Mesothelial cell of epicardium (in vitro differentiated cells): ENCODE measurements at regions not wholly inside any gene's neighbourhood (a gene's known extent, or its start where the extent isn't known, plus 50 kb on each side); places are given as distances from the start of the nearest gene placed in this dataset.

Source experiments
- DNase-seq, 2 experiments: peaks; one replicate each; pipeline ENCODE4 v3.0.0; 2021; ENCODE audit warnings: low spot score in 2 of 2; ENCODE audit not compliant: unreplicated experiment in 2 of 2
- H3K27ac Mint-ChIP-seq: 2 replicates; pipeline ENCODE4 v1.8.0; 2021; ENCODE audit warnings: mixed read lengths
- H3K27me3 Mint-ChIP-seq: 2 replicates; pipeline ENCODE4 v1.8.0; 2021; ENCODE audit warnings: low read depth, mixed read lengths
- H3K36me3 Mint-ChIP-seq: 2 replicates; pipeline ENCODE4 v1.8.0; 2021; ENCODE audit warnings: mixed read lengths
- H3K4me1 Mint-ChIP-seq: 2 replicates; pipeline ENCODE4 v1.8.0; 2021; ENCODE audit warnings: mixed read lengths
- H3K4me3 Mint-ChIP-seq: 2 replicates; pipeline ENCODE4 v1.8.0; 2021; ENCODE audit warnings: mild to moderate bottlenecking, moderate library complexity, mixed read lengths
- H3K9me3 Mint-ChIP-seq: 2 replicates; pipeline ENCODE4 v1.8.0; 2021; ENCODE audit warnings: mixed read lengths
- CTCF ChIP-seq: fragments of 200-600 bp; sonication (generic); IDR thresholded peaks from one replicate; pipeline ENCODE4 v1.5.0; 2021; ENCODE audit warnings: antibody characterized with exemption; ENCODE audit not compliant: unreplicated experiment

GRCh38 chr9:119005162-119005561, 364.1 kb downstream of the BRINP1 start:
- DNase-seq: no peak
- Mint-ChIP-seq H3K9me3 (no peaks in the 10 kb centered on the region), H3K27me3 (no peaks in the 10 kb centered on the region), H3K27ac (no peak overlapping the region), H3K36me3 (no peaks in the 10 kb centered on the region), H3K4me3 (no peak overlapping the region), H3K4me1 (peaks cover 14% of the 10 kb centered on the region)
- TF ChIP-seq CTCF: no peak

GRCh38 chr9:119009249-119009648, 360.0 kb downstream of the BRINP1 start:
- no peak for DNase-seq
- H3K27ac Mint-ChIP-seq: no peak overlapping the region
- no peak for TF ChIP-seq CTCF
- H3K4me3 Mint-ChIP-seq: no peak overlapping the region
- H3K27me3 Mint-ChIP-seq: no peaks in the 10 kb centered on the region
- H3K9me3 Mint-ChIP-seq: no peaks in the 10 kb centered on the region
- H3K36me3 Mint-ChIP-seq: no peaks in the 10 kb centered on the region
- peaks cover 12% of the 10 kb centered on the region for H3K4me1 Mint-ChIP-seq

- Mint-ChIP-seq H3K4me1 (no peaks in the 10 kb centered on the region), H3K4me3 (no peak overlapping the region), H3K27me3 (no peaks in the 10 kb centered on the region), H3K27ac (no peak overlapping the region), H3K9me3 (peaks cover under 1% of the 10 kb centered on the region), H3K36me3 (no peaks in the 10 kb centered on the region)
- no peak for TF ChIP-seq CTCF
- no peak for DNase-seq
Measured at GRCh38 chr9:119020284-119020683, 349.0 kb downstream of the BRINP1 start.

GRCh38 chr9:119020730-119021333, 348.4 kb downstream of the BRINP1 start:
- H3K4me3 Mint-ChIP-seq: no peak overlapping the region
- TF ChIP-seq CTCF: no peak
- H3K4me1 Mint-ChIP-seq: no peaks in the 10 kb centered on the region
- no peak for DNase-seq
- no peaks in the 10 kb centered on the region for H3K36me3 Mint-ChIP-seq
- no peak overlapping the region for H3K27ac Mint-ChIP-seq
- H3K9me3 Mint-ChIP-seq: no peaks in the 10 kb centered on the region
- H3K27me3 Mint-ChIP-seq: no peaks in the 10 kb centered on the region

- Mint-ChIP-seq H3K27me3 (peaks cover 4% of the 10 kb centered on the region), H3K36me3 (no peaks in the 10 kb centered on the region), H3K4me3 (no peak overlapping the region), H3K4me1 (no peaks in the 10 kb centered on the region), H3K9me3 (no peaks in the 10 kb centered on the region), H3K27ac (no peak overlapping the region)
- DNase-seq: no peak
- TF ChIP-seq CTCF: no peak
Measured at GRCh38 chr9:119026120-119026519, 343.1 kb downstream of the BRINP1 start.
